Testis (tissue), 2 donors: ENCODE measurements at regions not wholly inside any gene's neighbourhood (a gene's known extent, or its start where the extent isn't known, plus 50 kb on each side); places are given as distances from the start of the nearest gene placed in this dataset.

Experiments
- DNase-seq: peaks from one replicate; pipeline ENCODE4 v3.0.0-alpha.2; 2019
- H3K27ac ChIP-seq, 2 donors: fragments of 200-600 bp; sonication (generic); one replicate each; pipeline ENCODE4 v1.5.1; 2019
- H3K27me3 ChIP-seq: fragments of 200-600 bp; sonication (generic); one replicate; pipeline ENCODE4 v1.5.1; 2019
- H3K36me3 ChIP-seq: fragments of 200-600 bp; sonication (generic); one replicate; pipeline ENCODE4 v1.5.1; 2017; ENCODE audit warnings: low read depth; ENCODE audit errors: missing control alignments
- H3K4me1 ChIP-seq: fragments of 200-600 bp; sonication (generic); one replicate; pipeline ENCODE4 v1.5.1; 2019
- H3K4me3 ChIP-seq, 2 donors: fragments of 200-600 bp; sonication (generic); one replicate each; pipeline ENCODE4 v1.5.1; 2017 to 2019
- H3K9me3 ChIP-seq: fragments of 200-600 bp; sonication (generic); one replicate; pipeline ENCODE4 v1.5.1; 2017
- POLR2A ChIP-seq: fragments of 450-650 bp; IDR thresholded peaks from one replicate; pipeline ENCODE4 v1.6.1; 2017; ENCODE audit warnings: antibody characterized with exemption, mild to moderate bottlenecking, moderate library complexity
- WGBS, 2 donors: methylation state at CpG; one replicate each; pipeline ENCODE4 v1.1.5; 2018; 5-methylcytosine and 5-hydroxymethylcytosine counted together
- intact Hi-C: fragments of 100-400 bp; cut with DNase I; formaldehyde crosslinking; loops from one replicate; pipeline ENCODE4 v1.15.1; 2023; ENCODE audit warnings: low total_unique reads
- TF ChIP-seq, protein P1 (sequence below), 3 experiments: fragments of 450-650 bp in 2 of 3; fragments of 200-600 bp in 1 of 3; sonication (generic) in 1 of 3; IDR thresholded peaks; one replicate each; pipeline ENCODE4 v1.5.1; 2016 to 2019; ENCODE audit warnings: antibody characterized with exemption in 3 of 3, mild to moderate bottlenecking in 2 of 3, moderate library complexity in 1 of 3

GRCh38 chr13:53408306-53408705 lies 379.7 kb downstream of the OLFM4 start:
- H3K27me3 ChIP-seq = no peaks in the 10 kb centered on the region
- H3K4me1 ChIP-seq = no peaks in the 10 kb centered on the region
- H3K27ac ChIP-seq = no peak overlapping the region
- H3K9me3 ChIP-seq = no peaks in the 10 kb centered on the region
- no peak overlapping the region for H3K4me3 ChIP-seq
- TF ChIP-seq, protein P1, sequence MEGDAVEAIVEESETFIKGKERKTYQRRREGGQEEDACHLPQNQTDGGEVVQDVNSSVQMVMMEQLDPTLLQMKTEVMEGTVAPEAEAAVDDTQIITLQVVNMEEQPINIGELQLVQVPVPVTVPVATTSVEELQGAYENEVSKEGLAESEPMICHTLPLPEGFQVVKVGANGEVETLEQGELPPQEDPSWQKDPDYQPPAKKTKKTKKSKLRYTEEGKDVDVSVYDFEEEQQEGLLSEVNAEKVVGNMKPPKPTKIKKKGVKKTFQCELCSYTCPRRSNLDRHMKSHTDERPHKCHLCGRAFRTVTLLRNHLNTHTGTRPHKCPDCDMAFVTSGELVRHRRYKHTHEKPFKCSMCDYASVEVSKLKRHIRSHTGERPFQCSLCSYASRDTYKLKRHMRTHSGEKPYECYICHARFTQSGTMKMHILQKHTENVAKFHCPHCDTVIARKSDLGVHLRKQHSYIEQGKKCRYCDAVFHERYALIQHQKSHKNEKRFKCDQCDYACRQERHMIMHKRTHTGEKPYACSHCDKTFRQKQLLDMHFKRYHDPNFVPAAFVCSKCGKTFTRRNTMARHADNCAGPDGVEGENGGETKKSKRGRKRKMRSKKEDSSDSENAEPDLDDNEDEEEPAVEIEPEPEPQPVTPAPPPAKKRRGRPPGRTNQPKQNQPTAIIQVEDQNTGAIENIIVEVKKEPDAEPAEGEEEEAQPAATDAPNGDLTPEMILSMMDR (IDR thresholded peaks at IDR 0.05) = no peak
- no peak for TF ChIP-seq POLR2A
- intact Hi-C loops = no loop called here
- 36 to 51% methylated on average over 8 of the region's 8 CpGs for WGBS, 2 donors
- H3K36me3 ChIP-seq = no peaks in the 10 kb centered on the region
- DNase-seq = peak; percentile 59

- no peaks in the 10 kb centered on the region for H3K4me1 ChIP-seq
- no peaks in the 10 kb centered on the region for H3K27me3 ChIP-seq
- intact Hi-C loops = no loop called here
- 73 to 81% methylated on average over 3 to 24 of the region's 24 CpGs for WGBS, 2 donors
- H3K36me3 ChIP-seq = no peaks in the 10 kb centered on the region
- TF ChIP-seq POLR2A = no peak
- TF ChIP-seq, protein P1 (IDR thresholded peaks at IDR 0.05) = no peak
- no peak for DNase-seq
- no peak overlapping the region for H3K4me3 ChIP-seq
- H3K9me3 ChIP-seq = no peaks in the 10 kb centered on the region
- H3K27ac ChIP-seq = no peak overlapping the region
These were observed 380.4 kb downstream of the OLFM4 start for GRCh38 chr13:53408847-53409568.

GRCh38 chr13:53411463-53411862 lies 382.9 kb downstream of the OLFM4 start:
- no peak for TF ChIP-seq POLR2A
- TF ChIP-seq, protein P1 (IDR thresholded peaks at IDR 0.05) = no peak
- Histone ChIP-seq H3K9me3 (no peaks in the 10 kb centered on the region), H3K27ac (no peak overlapping the region), H3K4me3 (no peak overlapping the region), H3K4me1 (no peaks in the 10 kb centered on the region), H3K36me3 (no peaks in the 10 kb centered on the region), H3K27me3 (no peaks in the 10 kb centered on the region)
- intact Hi-C loops = no loop called here
- WGBS, 2 donors = 61 to 65% methylated on average over 1 of the region's 1 CpG
- DNase-seq = no peak

DNA sequence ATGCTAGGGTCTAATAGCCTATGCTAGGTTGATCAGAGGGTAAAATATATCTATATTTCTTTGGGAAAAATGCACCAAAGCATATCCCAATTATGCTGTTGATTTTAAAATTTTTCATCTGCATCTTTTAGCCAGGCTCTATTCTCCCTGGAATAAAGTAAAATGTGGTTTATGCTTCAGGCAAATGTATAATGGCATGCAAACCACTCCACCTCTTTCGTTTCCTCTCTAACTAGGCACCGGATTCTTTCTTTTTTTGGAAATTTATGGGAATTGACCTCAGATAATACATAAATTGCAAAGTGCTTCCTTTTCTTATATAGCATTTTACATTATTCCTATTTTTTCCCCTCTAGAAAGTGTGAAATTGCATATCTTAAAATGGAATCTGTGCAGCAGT lies 386.5 kb downstream of the OLFM4 start:
- no peak overlapping the region for H3K27ac ChIP-seq
- intact Hi-C loops = no loop called here
- 92 to 93% methylated on average over 2 of the region's 2 CpGs for WGBS, 2 donors

More for the DNA sequence above, 386.5 kb downstream of the OLFM4 start:
- Histone ChIP-seq H3K36me3 (no peaks in the 10 kb centered on the region), H3K4me3 (no peak overlapping the region), H3K9me3 (no peaks in the 10 kb centered on the region), H3K27me3 (no peaks in the 10 kb centered on the region), H3K4me1 (no peaks in the 10 kb centered on the region)
- DNase-seq = no peak
- TF ChIP-seq, protein P1 (IDR thresholded peaks at IDR 0.05) = no peak
- no peak for TF ChIP-seq POLR2A
